ENCODE measurements at regions not wholly inside any gene's neighbourhood (a gene's known extent, or its start where the extent isn't known, plus 50 kb on each side); places are given as distances from the start of the nearest gene placed in this dataset.

- TF ChIP-seq EZH2 (optimal IDR thresholded peaks at IDR 0.05; ENCODE audit: low read depth, low read length) (no peak), CTCF (IDR thresholded peaks at IDR 0.05; ENCODE audit: low read length) (no peak), EZH2phosphoT487 (IDR thresholded peaks at IDR 0.05; ENCODE audit: low read length) (no peak)
Measured at GRCh38 chr2:236743039-236743920, 173.7 kb downstream of the ACKR3 start.
